GM19467 (cell line): ENCODE measurements at regions not wholly inside any gene's neighbourhood (a gene's known extent, or its start where the extent isn't known, plus 50 kb on each side); places are given as distances from the start of the nearest gene placed in this dataset.

ENCODE experiments used
- ATAC-seq: cut with Tn5 transposase; IDR thresholded peaks from one replicate; pipeline ENCODE4 v1.9.1; 2021; ENCODE audit warnings: mild to moderate bottlenecking, moderate library complexity; ENCODE audit not compliant: unreplicated experiment

GRCh38 chr14:83467811-83468210, 1934.2 kb upstream of the SEL1L start:
- no peak for ATAC-seq

GRCh38 chr14:83470466-83470865, 1936.8 kb upstream of the SEL1L start:
- no peak for ATAC-seq

GRCh38 chr14:83470959-83471695, 1937.5 kb upstream of the SEL1L start:
- ATAC-seq, result no peak

GRCh38 chr14:83473416-83474235, 1940.0 kb upstream of the SEL1L start:
- no peak for ATAC-seq

GRCh38 chr14:83478741-83479140, 1945.1 kb upstream of the SEL1L start:
- no peak for ATAC-seq

GRCh38 chr14:83483063-83483462, 1949.4 kb upstream of the SEL1L start:
- ATAC-seq, result no peak

GRCh38 chr14:83485591-83485990, 1951.9 kb upstream of the SEL1L start:
- no peak for ATAC-seq

GRCh38 chr14:83491091-83491490, 1957.4 kb upstream of the SEL1L start:
- ATAC-seq, result no peak

GRCh38 chr14:83520837-83521236, 1987.2 kb upstream of the SEL1L start:
- no peak for ATAC-seq

GRCh38 chr14:83529531-83529930, 1995.9 kb upstream of the SEL1L start:
- ATAC-seq, result no peak

- ATAC-seq, result no peak
Observed at GRCh38 chr14:83533734-83534133, 1996.2 kb upstream of the FLRT2 start.

GRCh38 chr14:83534995-83535394, 1994.9 kb upstream of the FLRT2 start:
- ATAC-seq, result no peak

- no peak for ATAC-seq
Observed at GRCh38 chr14:83535444-83535843, 1994.5 kb upstream of the FLRT2 start.

- no peak for ATAC-seq
Observed at GRCh38 chr14:83541147-83541546, 1988.8 kb upstream of the FLRT2 start.

GRCh38 chr14:83548061-83548839, 1981.7 kb upstream of the FLRT2 start:
- no peak for ATAC-seq

- no peak for ATAC-seq
Observed at GRCh38 chr14:83556065-83556464, 1973.9 kb upstream of the FLRT2 start.

GRCh38 chr14:83556746-83557453, 1973.0 kb upstream of the FLRT2 start:
- no peak for ATAC-seq

GRCh38 chr14:83558946-83559345, 1971.0 kb upstream of the FLRT2 start:
- no peak for ATAC-seq

GRCh38 chr14:83559721-83560120, 1970.2 kb upstream of the FLRT2 start:
- ATAC-seq, result no peak

- ATAC-seq, result no peak
Observed at GRCh38 chr14:83561261-83561660, 1968.7 kb upstream of the FLRT2 start.

- no peak for ATAC-seq
Observed at GRCh38 chr14:83566567-83566966, 1963.4 kb upstream of the FLRT2 start.
